Gastrocnemius medialis (tissue), 4 donors: ENCODE measurements at regions not wholly inside any gene's neighbourhood (a gene's known extent, or its start where the extent isn't known, plus 50 kb on each side); places are given as distances from the start of the nearest gene placed in this dataset.
"Not testable (repeated sequence)": the region's sequence is repeated elsewhere in the genome, so short reads cannot be mapped to it uniquely, and the experiment has no call there.

Experiments
- POLR2A ChIP-seq, 2 donors: fragments of 450-650 bp; IDR thresholded peaks; one replicate each; pipeline ENCODE4 v1.6.1; 2017; ENCODE audit warnings: antibody characterized with exemption in 2 of 2, mild to moderate bottlenecking in 2 of 2, moderate library complexity in 2 of 2
- TF ChIP-seq, protein P1 (sequence below), 5 experiments: fragments of 450-650 bp in 3 of 5; fragments of 200-600 bp in 2 of 5; sonication (generic) in 2 of 5; IDR thresholded peaks in 4 of 5; conservative IDR thresholded peaks in 1 of 5; 1 replicate in 4 of 5; 2 replicates in 1 of 5; pipeline ENCODE4 v1.5.1; 2016 to 2019; ENCODE audit warnings: antibody characterized with exemption in 5 of 5, mild to moderate bottlenecking in 3 of 5, moderate library complexity in 3 of 5

DNA sequence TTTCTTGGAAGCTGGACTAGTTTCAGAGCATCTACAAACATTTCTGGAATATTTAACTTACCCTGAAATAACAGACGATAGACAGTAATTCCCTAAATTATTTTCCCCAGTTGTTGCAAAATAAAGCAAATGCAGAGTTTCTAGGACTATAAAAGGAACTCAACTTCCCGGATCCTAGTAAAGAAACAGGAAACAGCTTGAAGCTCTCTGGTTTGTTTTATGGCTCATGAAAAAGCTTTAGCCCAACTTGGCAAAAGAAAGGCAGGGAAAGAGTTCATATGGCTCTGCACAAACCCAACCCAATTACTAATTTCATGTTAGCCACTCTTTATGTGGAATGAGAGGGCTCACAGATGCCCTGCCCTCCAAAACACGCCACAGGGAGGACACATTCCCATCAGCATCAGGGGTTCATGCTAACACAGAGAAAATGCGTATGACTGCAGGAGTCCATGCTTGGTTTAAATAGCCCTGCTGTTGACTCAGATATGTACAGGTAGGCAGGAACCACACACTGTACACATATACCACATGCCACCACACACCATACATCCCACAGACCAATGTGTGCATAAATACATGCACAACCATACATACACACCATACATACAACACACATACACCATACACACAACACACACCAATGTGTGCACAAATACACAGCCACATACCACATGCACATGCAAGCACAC is 115.9 kb upstream of the SAMD11 start:
- TF ChIP-seq POLR2A (IDR thresholded peaks at IDR 0.05) = not testable (repeated sequence)
- TF ChIP-seq, protein P1, sequence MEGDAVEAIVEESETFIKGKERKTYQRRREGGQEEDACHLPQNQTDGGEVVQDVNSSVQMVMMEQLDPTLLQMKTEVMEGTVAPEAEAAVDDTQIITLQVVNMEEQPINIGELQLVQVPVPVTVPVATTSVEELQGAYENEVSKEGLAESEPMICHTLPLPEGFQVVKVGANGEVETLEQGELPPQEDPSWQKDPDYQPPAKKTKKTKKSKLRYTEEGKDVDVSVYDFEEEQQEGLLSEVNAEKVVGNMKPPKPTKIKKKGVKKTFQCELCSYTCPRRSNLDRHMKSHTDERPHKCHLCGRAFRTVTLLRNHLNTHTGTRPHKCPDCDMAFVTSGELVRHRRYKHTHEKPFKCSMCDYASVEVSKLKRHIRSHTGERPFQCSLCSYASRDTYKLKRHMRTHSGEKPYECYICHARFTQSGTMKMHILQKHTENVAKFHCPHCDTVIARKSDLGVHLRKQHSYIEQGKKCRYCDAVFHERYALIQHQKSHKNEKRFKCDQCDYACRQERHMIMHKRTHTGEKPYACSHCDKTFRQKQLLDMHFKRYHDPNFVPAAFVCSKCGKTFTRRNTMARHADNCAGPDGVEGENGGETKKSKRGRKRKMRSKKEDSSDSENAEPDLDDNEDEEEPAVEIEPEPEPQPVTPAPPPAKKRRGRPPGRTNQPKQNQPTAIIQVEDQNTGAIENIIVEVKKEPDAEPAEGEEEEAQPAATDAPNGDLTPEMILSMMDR (IDR thresholded peaks at IDR 0.05 in 4 of 5, conservative IDR thresholded peaks at IDR 0.05 in 1 of 5) = not testable (repeated sequence)
